GM12865 (cell line): ENCODE measurements at regions not wholly inside any gene's neighbourhood (a gene's known extent, or its start where the extent isn't known, plus 50 kb on each side); places are given as distances from the start of the nearest gene placed in this dataset.

Experiments
- DNase-seq: peaks from one replicate; pipeline ENCODE4 v3.0.0; 2010; ENCODE audit warnings: low read depth
- H3K4me3 ChIP-seq: 2 replicates; pipeline ENCODE4 v1.5.1; 2011; ENCODE audit warnings: mild to moderate bottlenecking, low read depth, low read length, control low read depth
- TF ChIP-seq, protein P1 (sequence below): IDR thresholded peaks from 2 replicates; pipeline ENCODE4 v1.5.1; 2011; ENCODE audit warnings: low read length, control low read depth, low read depth, inconsistent platforms; ENCODE audit not compliant: insufficient read depth; ENCODE audit errors: missing control alignments

DNA sequence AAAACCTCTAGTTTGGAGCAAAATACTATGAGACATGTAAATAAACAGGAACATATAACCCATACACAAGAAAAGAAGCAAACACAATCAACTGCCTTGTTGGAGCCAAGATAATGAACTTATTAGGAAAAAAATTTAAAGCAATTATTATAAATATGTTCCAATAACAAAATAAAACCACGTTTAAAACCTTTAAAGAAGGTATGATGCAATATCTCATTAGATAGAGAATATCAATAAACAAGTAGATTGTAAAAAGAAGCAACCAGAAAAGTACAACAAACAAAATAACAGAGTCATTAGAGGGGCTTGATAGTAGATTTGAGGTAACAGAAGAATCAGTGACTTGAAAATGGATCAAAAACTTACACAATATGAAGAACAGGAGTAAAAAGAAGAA, 327.0 kb upstream of the PCDH9 start:
- DNase-seq: no peak
- TF ChIP-seq, protein P1, sequence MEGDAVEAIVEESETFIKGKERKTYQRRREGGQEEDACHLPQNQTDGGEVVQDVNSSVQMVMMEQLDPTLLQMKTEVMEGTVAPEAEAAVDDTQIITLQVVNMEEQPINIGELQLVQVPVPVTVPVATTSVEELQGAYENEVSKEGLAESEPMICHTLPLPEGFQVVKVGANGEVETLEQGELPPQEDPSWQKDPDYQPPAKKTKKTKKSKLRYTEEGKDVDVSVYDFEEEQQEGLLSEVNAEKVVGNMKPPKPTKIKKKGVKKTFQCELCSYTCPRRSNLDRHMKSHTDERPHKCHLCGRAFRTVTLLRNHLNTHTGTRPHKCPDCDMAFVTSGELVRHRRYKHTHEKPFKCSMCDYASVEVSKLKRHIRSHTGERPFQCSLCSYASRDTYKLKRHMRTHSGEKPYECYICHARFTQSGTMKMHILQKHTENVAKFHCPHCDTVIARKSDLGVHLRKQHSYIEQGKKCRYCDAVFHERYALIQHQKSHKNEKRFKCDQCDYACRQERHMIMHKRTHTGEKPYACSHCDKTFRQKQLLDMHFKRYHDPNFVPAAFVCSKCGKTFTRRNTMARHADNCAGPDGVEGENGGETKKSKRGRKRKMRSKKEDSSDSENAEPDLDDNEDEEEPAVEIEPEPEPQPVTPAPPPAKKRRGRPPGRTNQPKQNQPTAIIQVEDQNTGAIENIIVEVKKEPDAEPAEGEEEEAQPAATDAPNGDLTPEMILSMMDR: no peak
- H3K4me3 ChIP-seq: no peak overlapping the region

DNA sequence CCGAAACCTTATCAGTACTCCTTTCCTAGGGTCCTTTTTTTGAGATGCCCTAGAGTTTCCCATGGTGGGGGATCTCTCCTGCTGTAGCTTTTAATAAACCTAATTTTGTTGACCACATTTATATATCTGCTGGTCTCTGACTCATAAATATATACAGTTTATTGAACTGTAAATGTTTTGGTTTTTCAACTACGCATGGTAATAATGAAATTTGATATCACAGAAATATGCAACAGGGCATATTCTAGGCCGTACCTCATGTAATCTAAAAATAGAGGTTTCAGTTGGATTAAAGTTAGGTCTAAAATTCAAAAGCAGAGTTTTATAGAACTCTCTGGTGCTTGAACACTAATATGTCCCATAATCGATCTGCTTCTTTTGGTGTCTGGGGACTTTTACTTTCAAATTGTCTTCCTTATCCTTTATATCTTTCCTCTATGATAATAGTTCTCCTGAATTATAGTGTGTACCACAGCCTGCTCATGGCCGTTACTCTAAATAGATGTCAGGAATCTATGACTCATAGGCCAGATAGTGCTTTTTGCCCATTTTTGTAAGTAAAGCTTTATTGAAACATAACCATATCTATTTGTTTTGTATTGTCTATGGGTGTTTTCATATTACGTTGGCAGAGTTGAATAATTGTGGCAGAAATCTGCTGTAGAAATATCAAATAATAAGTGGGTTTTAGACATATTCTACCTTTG, 324.8 kb upstream of the PCDH9 start:
- TF ChIP-seq, protein P1: no peak
- DNase-seq: no peak
- H3K4me3 ChIP-seq: no peak overlapping the region

DNA sequence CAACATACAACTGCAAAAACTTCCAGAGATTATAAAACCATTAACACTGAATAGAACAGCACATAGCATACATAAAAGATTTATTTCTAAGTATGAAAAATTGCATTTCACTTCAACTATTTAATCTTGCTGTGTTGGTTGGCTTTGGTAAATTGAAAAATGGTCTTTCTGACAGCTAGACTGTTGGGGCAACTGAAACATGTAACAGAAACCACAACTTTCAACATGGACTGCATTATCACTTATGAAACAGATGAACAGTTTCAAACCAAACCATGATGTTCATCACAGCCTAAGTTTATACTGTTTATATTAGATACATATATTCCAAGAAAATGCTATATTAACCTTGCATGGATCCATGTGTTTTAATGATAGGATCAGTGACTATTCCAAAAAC, 324.1 kb upstream of the PCDH9 start:
- DNase-seq: no peak
- TF ChIP-seq, protein P1: no peak
- H3K4me3 ChIP-seq: no peak overlapping the region

DNA sequence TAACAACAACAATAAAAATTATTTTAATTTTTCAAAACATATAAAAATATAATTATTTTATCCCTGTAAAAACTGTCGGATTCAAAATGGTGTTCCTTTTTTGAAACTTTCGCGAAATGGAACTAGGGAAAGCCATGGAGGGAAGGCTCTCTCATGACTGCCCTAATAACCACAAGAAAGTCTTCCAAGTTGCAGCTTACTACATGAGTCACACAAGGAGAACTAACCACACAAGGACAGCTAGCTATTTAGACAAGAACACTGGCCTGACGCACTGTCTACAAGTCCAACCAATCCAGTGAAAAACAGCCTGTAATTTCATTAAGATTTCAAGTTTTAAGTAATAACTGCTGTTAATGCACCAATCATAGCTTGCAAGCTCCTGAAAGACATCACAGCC, 319.2 kb upstream of the PCDH9 start:
- no peak for DNase-seq
- H3K4me3 ChIP-seq: no peak overlapping the region
- TF ChIP-seq, protein P1: no peak

DNA sequence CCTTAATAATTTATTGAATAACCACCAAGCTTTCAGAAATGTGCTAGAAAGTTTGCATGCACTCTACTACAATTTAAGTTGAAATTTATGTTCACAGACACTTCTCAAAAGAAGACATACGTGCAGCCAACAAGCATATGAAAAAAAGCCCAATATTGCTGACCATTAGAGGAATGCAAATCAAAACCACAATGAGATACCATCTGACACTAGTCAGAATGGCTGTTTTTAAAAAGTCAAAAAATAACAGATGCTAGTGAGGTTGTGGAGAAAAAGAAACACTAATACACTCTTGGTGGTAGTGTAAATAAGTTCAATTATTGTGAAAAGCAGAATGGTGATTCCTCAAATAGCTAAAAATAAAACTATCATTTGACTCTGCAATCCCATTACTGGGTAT, 308.8 kb upstream of the PCDH9 start:
- DNase-seq: no peak
- TF ChIP-seq, protein P1: no peak

DNA sequence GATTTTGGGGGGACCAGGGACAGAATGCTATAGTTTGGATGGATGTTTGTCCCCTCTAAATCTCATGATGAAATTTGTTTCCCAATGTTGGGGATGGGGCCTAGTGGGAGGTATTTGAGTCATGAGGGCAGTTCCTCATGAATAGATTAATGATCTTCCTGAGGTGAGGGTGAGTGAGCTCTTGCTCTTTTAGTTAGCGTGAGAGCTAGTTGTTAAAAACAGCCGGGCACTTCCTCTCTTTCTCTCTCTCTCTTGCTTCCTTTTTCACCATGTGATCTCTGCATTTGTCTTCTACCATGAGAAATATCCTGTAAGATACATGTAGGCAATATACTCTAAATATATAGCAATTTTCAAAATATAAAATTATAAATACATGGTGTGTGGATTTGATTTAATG, 290.8 kb upstream of the PCDH9 start:
- DNase-seq: no peak
- H3K4me3 ChIP-seq: no peak overlapping the region
- TF ChIP-seq, protein P1: no peak

More for the DNA sequence above, 308.8 kb upstream of the PCDH9 start:
- H3K4me3 ChIP-seq: no peak overlapping the region

DNA sequence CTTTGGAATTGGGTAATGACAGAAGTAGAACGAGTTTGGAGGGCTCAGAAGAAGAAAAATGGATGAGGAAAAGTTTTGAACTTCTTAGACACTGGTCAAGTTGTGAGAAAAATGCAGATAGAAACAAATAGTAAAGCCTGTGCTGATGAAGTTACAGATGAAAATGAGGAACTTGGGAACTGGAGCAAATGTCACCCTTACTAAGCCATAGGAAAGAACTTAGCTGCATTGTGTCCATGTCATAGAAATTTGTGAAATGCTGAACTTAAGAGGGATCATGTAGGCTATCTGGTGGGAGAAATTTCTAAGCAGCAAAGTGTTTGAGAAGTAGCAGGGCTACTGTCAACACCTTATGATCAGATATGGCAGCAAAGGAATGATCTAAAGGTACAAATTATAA, 289.2 kb upstream of the PCDH9 start:
- TF ChIP-seq, protein P1: no peak
- DNase-seq: no peak
- no peak overlapping the region for H3K4me3 ChIP-seq
